ENCODE measurements at regions not wholly inside any gene's neighbourhood (a gene's known extent, or its start where the extent isn't known, plus 50 kb on each side); places are given as distances from the start of the nearest gene placed in this dataset.
"Not testable (repeated sequence)": the region's sequence is repeated elsewhere in the genome, so short reads cannot be mapped to it uniquely, and the experiment has no call there.

GRCh38 chr2:185988907-185989306, 250.3 kb downstream of the FSIP2 start:
- not testable (repeated sequence) for DNase-seq (ENCODE audit: low read depth in 2 of 2)

GRCh38 chr2:185990861-185991525, 252.4 kb downstream of the FSIP2 start:
- DNase-seq (ENCODE audit: low read depth in 2 of 2) = no peak

- no peak for DNase-seq (ENCODE audit: low read depth in 2 of 2)
These were observed 260.0 kb downstream of the FSIP2 start for GRCh38 chr2:185998562-185999070.

- DNase-seq (ENCODE audit: low read depth in 2 of 2) = no peak
These were observed 270.7 kb downstream of the FSIP2 start for GRCh38 chr2:186009341-186009740.

GRCh38 chr2:186017278-186017677, 278.7 kb downstream of the FSIP2 start:
- no peak for DNase-seq (ENCODE audit: low read depth in 2 of 2)

- no peak for DNase-seq (ENCODE audit: low read depth in 2 of 2)
These were observed 286.3 kb downstream of the FSIP2 start for GRCh38 chr2:186024921-186025320.

- no peak for DNase-seq (ENCODE audit: low read depth in 2 of 2)
These were observed 289.3 kb downstream of the FSIP2 start for GRCh38 chr2:186027922-186028321.

- no peak for DNase-seq (ENCODE audit: low read depth in 2 of 2)
These were observed 292.6 kb downstream of the FSIP2 start for GRCh38 chr2:186031229-186031628.

GRCh38 chr2:186032102-186032738, 293.6 kb downstream of the FSIP2 start:
- no peak for DNase-seq (ENCODE audit: low read depth in 2 of 2)

GRCh38 chr2:186032930-186033329, 294.3 kb downstream of the FSIP2 start:
- no peak for DNase-seq (ENCODE audit: low read depth in 2 of 2)

- DNase-seq (ENCODE audit: low read depth in 2 of 2) = no peak
These were observed 294.9 kb downstream of the FSIP2 start for GRCh38 chr2:186033541-186033940.

- no peak for DNase-seq (ENCODE audit: low read depth in 2 of 2)
These were observed 298.4 kb downstream of the FSIP2 start for GRCh38 chr2:186036862-186037449.

GRCh38 chr2:186042207-186043028, 303.8 kb downstream of the FSIP2 start:
- DNase-seq (ENCODE audit: low read depth in 2 of 2) = no peak

GRCh38 chr2:186044761-186045160, 306.2 kb downstream of the FSIP2 start:
- no peak for DNase-seq (ENCODE audit: low read depth in 2 of 2)

- DNase-seq (ENCODE audit: low read depth in 2 of 2) = no peak
These were observed 314.3 kb downstream of the FSIP2 start for GRCh38 chr2:186052930-186053329.

GRCh38 chr2:186058614-186059013, 320.0 kb downstream of the FSIP2 start:
- no peak for DNase-seq (ENCODE audit: low read depth in 2 of 2)

GRCh38 chr2:186059096-186059495, 320.5 kb downstream of the FSIP2 start:
- no peak for DNase-seq (ENCODE audit: low read depth in 2 of 2)

GRCh38 chr2:186060744-186061440, 322.3 kb downstream of the FSIP2 start:
- DNase-seq (ENCODE audit: low read depth in 2 of 2) = no peak

GRCh38 chr2:186064507-186064906, 325.9 kb downstream of the FSIP2 start:
- no peak for DNase-seq (ENCODE audit: low read depth in 2 of 2)

- no peak for DNase-seq (ENCODE audit: low read depth in 2 of 2)
These were observed 326.9 kb downstream of the FSIP2 start for GRCh38 chr2:186065491-186065890.

GRCh38 chr2:186068139-186068801, 329.7 kb downstream of the FSIP2 start:
- DNase-seq (ENCODE audit: low read depth in 2 of 2) = no peak

Data from fibroblast of skin of left biceps (primary cell).